Thyroid gland (tissue), 4 donors: ENCODE measurements at regions not wholly inside any gene's neighbourhood (a gene's known extent, or its start where the extent isn't known, plus 50 kb on each side); places are given as distances from the start of the nearest gene placed in this dataset.

Experiments
- CTCF ChIP-seq, 6 experiments: fragments of 200-600 bp in 3 of 6; fragments of 450-650 bp in 3 of 6; sonication (generic) in 3 of 6; IDR thresholded peaks; one replicate each; pipeline ENCODE4 v1.5.1; 2016 to 2019; ENCODE audit warnings: antibody characterized with exemption in 6 of 6, mild to moderate bottlenecking in 2 of 6, inconsistent platforms in 1 of 6, moderate library complexity in 1 of 6
- POLR2A ChIP-seq, 2 donors: fragments of 450-650 bp; IDR thresholded peaks; one replicate each; pipeline ENCODE4 v1.6.1; 2017; ENCODE audit warnings: antibody characterized with exemption in 2 of 2, mild to moderate bottlenecking in 2 of 2, moderate library complexity in 1 of 2

GRCh38 chr6:115592025-115592424, 468.7 kb downstream of the FRK start:
- TF ChIP-seq POLR2A (IDR thresholded peaks at IDR 0.05) (no peak), CTCF (IDR thresholded peaks at IDR 0.05) (no peak)
